Stimulated activated CD8-positive, alpha-beta memory T cell treated with anti-CD3 and anti-CD28 coated beads, Interleukin-4, amount 100 ng/mL, for 4 hours (primary cell): ENCODE measurements at regions not wholly inside any gene's neighbourhood (a gene's known extent, or its start where the extent isn't known, plus 50 kb on each side); places are given as distances from the start of the nearest gene placed in this dataset.

Source experiments
- DNase-seq, 2 donors: peaks; one replicate each; pipeline ENCODE4 v3.0.0-alpha.2; 2020; ENCODE audit warnings: low read depth in 2 of 2, low spot score in 1 of 2

DNA sequence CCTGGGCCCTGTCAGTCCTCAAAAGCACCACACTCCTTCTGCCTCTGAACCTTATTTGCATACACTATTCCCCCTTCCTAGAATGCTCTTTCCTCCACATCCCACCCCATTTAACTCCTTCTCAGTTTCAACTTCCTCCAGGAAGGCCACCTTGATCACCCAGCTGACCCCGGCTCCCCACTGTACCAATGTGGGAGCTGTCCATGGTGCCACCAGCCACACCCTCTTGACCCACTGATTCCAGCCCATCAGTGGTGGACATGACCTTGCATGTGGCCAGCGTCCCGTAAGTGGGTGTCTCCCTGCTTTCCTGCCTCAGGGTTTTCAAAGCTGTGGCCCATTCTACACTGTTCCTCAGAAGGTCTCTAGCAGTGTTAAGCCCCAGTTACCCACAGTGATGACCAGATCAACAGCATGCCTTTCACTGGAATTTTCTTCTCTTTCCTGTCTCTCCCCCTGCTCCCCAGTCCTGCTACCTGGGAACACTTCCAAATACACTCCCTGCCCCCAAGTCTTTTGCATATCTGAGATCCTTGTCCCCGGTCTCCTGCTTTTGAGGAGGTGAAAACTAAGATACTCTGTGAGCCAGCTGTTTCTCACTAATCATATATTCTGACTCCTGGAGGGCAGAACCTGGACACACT lies 346.6 kb downstream of the MN1 start:
- DNase-seq = no peak

DNA sequence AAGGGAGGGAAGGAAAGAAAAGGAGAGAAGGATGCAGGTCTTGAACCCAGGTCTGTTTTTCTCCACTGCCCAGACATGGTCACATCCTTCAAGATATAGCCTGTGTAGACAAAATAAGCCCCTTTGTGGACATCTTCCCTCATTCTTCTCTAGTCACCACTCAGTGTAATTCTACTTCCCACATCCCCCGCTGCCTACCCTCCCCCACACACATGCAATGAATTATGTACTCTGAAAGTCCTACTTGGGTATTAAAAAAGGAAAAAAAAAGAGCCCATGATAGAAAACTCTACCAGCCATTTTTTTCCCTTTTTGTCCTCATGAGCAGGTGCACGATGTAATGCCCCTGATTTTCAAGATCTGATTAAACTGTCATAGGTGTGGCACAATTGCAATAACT lies 346.0 kb downstream of the MN1 start:
- no peak for DNase-seq

DNA sequence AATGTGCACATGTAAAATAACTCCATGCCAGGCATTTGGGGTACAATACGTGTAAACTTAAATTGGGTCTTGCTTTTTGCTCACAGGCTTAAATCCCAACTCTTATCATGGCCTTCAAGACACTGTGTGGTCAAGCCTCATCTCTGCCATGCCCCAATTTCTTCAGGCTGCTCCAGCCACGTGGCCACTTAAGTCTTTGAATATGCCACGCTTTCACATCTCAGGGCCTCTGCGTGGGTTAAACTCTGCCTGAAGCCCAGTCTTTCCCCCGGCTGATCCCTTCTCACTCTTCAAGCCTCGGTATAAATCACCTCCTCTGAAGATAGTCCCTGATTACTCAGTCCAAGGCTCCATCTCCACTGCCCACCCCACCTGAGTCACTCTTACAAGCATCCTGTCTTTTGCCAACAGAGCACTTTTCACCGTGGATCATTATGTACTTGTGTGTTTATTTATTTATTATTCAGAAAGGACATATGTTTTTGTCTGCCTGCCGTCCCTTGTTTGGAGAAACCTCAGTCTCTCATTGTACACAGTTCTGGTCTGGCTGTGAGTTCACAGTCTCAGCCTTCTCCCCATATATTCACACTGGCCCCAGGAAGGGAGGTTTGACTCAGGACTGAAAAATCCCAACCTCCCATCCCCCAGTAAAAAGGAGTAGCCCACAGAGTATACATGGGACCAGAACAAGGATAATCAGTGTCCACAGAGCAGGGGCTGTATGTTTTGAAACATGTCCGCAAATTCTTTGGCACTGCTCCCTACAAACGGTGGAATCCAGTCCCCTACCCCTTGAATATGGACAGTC lies 344.7 kb downstream of the MN1 start:
- DNase-seq = no peak

DNA sequence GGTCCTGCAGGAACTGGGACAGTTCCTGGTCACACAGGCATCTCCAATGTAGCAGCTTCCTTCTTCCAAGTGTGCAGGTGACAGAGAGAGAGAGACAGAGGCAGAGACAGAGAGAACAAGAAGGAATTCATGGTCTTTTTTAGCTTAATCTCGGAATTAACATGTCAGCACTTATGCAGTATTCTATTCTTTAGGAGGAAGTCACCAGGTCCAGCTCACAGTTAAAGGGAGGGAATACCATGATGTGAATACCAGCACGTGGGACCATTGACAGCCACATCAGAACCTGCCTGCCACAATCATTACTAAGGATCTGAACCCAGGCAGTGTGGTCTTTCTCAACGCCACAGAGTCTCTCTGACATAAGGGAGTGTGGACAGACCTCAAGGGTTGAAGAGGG lies 341.6 kb downstream of the MN1 start:
- no peak for DNase-seq

DNA sequence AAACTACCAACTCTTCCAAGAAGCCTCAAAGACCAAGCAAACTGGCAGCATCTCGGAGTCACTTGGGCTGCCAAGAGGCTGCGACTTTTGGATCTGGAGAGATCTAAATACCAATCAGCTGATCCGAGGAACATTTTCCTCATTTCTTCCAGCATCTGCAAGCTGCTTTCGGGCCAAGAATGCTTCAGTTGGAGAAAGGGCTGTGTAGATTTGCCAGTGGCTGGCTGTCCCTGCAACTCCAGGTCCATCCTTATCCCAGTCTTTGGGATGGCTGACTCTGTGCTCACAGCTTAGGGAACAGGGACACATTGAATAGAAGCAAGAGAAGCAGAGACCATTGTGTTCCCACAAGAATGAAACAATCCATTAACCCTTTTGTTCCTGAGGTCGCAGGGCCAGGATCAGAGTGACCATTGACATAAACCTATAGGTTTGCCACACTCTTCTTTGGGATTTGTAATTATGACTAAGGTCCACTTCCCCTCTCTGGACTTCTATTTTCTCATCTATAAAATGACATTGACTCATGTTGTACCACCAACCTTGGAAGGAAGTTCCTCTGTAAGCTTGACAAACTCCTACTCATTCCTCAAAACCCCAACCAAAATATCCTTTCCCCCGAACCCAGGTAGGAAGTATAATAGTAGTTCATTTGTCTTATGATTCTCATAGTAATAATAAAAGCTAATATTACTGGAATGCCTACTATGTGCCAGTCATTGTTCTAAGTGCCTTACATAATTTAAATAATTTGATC lies 340.8 kb downstream of the MN1 start:
- no peak for DNase-seq

DNA sequence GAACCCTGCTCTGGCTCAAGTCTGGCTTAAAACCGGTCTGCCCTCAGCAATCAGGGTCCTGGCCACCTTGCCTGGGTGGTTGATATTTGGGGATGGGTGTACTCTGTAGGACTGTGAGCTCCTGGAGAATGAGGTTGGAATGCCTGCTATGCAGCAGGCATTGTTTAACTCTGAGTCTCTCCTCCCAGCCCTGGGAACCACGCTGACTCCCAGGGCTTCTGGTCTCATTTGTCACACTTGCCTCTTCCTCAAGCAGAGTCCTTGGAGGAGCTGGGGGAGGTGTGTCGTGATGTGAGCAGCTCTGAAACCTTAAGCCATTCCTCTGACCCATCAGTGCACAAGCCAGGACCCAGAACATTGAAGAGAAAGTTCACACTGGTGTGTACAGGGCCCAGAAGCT lies 340.1 kb downstream of the MN1 start:
- no peak for DNase-seq

DNA sequence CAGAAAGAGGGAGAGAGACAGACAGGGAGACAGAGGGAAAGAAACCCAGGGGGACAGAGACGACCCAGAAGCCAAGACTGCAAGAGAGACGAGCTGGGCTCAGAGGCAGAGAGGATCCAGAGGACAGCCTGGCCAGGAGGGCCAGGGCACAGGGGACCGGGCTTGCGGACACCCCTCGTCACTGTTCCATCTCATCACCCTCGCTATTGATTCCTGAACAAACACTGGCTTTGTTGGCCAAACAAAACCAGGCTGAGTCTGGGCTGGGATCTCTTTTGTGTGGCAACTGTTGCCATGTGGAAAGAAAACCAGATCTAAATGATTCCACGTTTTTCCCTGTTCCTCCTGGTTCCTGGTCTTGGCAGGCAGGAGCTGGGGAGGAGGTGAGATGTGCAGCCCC lies 339.4 kb downstream of the MN1 start:
- DNase-seq = no peak

DNA sequence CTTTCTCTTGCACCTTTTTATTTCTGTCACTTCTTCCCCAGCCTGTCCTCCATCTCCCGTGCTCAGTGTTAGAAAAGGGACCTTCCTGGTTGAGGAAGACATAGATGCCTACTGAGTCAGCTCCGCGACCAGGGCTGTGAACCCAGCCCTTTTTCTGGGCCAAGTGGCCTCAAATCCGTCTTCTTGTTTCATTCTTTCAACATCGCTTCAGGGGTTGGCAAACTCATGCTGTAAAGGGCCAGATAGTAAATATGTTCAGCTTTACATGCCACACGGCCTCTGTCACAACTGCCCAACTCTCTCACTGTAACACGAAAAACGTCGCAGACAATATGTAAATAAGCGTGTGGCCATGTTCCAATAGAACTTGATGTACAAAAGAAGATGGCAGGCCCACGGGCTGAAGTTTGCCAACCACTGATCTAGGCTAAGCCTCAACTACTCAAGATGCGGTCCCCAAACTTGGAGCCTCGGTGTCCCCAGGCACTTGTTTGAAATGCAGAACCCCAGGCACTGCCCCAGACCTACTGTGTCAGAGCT lies 338.4 kb downstream of the MN1 start:
- DNase-seq = no peak

DNA sequence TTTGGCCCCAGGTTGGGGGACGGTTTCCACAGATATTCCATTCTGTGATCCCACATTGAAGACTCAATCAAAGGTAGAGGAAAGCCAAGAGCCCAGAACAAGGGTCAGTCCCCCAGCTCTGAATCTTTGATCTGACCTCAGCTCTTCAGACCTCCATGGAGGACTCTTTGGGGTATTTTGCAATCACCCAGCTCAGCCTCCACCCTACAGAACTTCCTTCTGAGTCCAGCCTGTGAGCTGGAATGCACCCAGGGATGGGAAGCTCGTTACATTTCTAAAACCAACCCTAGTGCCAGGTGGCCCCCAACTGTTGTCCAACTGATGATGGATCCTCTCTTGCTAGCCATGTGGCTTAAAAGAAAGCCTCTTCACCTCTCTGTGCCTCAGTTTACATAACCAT lies 335.3 kb downstream of the MN1 start:
- no peak for DNase-seq

DNA sequence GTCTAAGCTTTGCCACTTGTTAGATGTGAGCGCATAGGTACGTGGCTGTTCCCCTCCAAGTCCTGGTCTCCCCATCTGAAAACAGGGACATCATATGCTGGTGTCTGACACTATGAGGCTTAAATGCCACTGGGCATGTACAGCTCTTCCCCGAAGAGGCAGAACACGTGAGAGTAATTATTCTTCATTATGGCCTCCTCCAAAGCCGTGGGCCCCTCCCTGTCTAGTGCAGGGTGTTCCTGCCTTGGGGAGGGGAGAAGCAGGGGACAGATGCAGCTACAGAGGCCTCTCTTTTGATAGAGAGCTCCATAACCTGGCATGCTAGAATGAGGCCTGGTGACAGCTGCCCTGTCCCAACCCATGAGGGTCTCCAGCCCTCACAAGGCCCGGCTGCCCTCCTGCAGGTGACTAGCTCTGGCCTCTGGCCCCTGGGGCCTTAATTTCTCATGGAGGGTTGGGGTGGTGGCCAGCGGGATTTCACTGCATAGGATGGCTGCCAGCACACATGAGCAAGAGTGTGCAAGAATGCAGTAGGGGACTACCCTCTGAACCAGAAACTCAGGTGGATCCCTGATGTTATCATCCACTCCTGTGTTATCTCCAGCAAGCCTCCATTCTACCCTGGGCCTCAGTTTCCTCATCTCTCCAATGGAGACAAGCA lies 334.6 kb downstream of the MN1 start:
- no peak for DNase-seq

DNA sequence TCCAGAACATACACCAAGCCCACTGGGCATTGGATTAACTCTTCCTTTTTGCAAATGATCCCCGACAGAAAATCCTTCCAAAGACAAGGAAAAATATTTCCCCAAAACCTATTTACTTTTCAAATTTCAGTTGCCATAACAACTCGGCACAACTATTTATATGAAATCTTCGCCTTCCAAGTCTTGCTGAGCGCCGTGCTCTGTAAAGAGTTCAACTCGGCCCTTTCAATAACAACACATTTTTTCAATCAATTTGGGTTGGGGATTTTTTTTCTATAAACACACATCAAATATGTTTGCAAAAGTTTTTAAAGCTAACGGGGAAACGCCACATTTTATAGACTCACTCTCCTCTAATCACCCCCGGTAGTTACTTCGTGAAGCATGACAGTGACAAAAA lies 333.8 kb downstream of the MN1 start:
- no peak for DNase-seq

DNA sequence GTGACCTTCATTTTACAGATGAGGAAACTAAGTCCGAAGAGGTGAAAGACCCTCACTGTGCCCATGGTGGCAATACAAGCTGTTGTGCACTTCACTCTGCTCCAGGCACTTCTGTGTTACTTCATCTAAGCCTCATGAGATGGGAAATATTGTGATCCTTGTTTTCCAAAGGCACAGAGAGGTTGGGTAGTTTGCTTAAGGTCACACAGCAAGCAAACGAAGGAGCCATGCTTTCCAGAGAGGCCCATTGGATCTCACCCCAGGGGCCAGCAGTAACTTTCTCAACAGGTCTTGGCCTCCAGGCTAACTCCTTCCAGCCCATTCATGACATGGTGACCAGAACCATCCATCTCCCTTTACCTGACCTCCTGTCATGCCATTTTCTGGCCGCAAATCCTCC lies 332.8 kb downstream of the MN1 start:
- no peak for DNase-seq

DNA sequence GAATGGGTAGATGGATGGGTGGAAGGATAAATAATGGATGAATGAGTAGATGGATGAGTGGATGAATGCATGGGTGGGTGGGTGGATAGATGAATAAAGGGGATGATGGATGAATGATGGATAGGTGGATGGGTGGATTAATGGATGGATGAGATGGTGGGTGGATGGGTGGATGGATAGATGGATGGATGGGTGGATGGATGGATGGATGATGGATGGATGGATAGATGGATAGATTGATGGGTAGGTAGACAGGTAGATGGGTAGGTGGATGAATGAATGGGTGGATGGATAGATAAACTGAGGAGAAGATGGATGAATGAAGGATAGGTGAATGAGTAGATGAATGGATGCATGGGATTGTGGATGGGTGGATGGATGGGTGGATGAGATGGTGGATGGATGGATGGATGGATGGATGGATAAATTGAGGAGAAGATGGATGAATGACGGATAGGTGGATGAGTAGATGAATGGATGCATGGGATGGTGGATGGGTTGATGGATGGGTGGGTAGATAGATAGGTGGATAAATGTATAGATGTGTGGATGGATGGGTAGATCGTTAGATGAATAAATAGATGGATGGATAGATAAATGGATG lies 331.3 kb downstream of the MN1 start:
- no peak for DNase-seq

DNA sequence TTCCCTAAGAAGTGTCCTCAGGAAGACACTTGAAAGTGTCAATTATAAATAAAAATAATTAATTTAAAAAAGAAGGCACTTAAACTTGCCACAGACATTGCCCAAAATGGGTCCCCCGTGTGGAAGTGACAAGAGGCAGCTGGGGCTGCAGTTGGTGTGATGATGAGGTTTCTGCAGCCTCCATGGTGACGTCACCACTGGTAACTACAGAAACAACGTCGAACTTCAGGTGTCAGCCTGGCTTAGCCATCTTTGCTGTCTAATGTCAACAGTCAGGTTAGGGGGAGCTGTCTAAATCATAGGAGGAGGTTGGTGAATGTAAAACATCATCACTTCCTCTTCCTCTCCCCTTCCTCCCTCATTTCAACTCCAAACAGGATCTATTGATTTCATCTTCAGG lies 328.6 kb downstream of the MN1 start:
- no peak for DNase-seq

DNA sequence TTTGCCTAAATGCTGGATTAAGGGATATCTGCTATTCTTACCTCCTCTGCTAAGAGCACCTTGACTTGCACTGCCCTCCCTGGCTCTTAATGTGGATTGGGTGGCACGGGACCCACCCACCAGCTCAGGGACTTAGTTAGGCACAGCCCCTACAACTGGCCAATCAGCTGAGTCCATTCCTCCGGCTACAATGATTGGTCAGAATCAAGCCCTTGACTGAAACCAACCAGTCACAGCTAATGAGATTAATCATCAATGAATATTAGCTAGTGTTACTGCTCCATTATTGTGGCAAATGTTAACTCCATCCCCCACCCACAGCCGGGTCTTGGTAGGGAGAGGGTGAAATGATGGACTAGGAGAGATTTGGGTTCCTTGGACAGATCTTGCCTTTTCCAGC lies 328.0 kb downstream of the MN1 start:
- DNase-seq = no peak

DNA sequence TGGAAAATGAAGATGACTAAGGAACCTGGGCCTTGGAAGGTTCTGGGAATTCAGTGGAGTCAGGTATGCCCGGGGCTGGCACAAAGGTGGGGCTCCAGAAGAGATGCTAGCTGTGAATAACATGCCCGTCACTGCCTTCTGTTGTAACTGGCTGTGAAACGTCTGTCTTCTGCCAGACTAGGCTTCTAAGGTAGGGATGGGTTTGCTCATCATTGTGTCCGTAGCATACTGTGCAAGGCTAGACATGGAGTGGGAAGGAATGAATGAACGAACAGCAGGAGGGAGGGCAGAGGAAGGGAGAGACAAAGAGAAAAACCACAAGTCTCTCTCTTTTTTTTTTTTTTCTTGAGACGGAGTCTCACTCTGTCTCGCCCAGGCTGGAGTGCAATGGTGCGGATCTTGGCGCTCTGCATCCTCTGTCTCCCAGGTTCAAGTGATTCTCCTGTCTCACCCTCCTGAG lies 327.4 kb downstream of the MN1 start:
- DNase-seq = no peak

DNA sequence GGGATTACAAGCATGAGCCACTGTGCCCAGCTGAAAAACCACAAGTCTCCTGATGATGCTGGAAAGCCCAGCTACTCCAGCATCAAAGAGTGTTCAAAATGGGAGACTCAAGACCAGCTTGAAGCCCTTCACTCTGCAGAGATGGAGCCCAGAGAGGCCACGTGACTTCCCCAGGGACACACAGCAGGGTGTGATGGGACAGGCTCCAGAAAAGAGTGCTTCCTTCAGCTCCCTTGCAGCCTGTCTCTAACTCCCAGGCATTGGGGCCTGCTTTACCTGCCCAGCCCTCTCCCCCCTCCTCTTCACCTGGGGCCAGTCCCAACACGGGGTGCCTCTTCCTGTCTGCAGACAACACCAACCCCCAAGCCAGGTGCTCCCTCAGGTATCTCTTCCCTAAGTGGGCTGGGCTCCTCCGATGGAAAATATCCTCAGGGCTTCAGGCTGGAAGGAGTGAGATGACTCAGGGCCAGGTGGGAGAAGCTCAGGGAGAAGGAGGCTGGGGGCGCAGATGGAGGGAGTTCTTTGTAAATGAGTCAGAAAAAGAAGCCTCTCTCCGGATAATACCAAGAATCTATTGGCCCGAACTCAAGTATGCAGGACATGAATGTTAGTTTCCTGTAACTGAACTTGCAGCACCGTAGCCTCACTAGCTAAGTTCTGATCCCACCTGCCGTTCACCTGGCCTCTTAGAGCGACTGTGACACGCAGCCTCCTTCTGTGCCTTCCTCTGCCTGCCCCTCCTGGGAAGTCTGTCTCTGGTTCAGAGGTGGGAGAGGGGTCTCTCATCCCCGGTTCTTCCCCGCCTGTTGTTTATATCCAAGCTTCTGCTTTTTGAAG lies 326.6 kb downstream of the MN1 start:
- DNase-seq = no peak

DNA sequence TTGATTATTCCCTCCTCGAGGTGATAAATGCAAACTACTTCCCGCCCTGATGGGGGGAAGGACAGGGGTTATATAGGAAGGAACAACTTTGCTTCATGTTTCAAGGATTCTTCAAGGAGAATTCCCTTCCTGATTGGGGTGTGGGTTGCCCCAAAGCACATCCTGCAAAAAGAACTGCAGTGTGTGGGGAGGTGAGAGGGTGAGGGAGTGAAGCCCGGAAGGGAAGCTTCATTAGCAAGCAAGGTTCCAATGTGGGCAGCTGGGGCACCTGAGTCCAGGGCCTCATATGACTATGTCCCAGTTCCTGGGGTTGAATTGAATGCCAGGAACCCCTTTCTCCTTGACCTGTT lies 326.0 kb downstream of the MN1 start:
- DNase-seq = no peak

DNA sequence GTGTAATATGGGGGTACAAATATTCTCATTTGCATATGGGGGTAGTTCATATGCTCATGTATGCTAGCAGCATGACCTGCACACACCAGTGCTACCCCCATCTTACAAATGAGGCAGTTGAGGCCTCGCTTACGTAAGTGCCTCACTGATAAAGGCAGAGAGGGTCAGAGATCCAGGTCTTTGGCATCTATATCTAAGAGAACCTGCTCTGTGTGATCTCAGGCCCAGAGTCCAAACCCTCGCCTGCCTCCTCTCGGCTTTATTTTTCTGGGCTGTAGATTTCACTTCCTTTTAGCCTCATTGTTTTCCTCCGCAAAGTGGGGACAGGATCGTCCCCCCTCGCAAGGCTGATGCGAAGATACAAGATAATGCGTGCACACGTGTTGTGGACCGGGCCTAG lies 325.2 kb downstream of the MN1 start:
- no peak for DNase-seq

DNA sequence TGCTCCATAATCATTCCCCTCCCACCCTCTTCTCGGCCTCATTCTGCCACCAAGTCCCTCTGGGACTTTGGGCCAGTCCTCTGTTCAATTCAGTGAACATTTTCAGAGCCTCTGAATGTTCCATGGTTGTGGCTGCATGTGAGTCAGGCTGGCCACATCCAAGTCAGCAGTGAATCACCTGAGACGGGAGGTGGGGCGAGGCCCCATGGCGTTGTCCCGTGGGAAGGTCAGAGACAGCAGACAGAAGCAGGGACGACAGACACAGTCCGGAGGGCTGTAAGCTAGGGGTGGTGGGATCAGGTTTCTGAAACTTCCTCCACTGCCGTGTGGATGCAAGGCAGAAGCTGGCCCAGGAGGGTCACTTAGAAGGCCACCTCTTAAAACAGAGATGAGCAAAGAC lies 324.8 kb downstream of the MN1 start:
- no peak for DNase-seq
